ENCODE measurements at regions not wholly inside any gene's neighbourhood (a gene's known extent, or its start where the extent isn't known, plus 50 kb on each side); places are given as distances from the start of the nearest gene placed in this dataset.
"Not testable (repeated sequence)": the region's sequence is repeated elsewhere in the genome, so short reads cannot be mapped to it uniquely, and the experiment has no call there.

- DNase-seq (ENCODE audit: insufficient read length, low spot score) = peak; percentile 84
- peak; percentile 26 for FAIRE-seq
Measured at GRCh38 chr11:16605894-16606783, 132.3 kb upstream of the C11orf58 start.

DNA sequence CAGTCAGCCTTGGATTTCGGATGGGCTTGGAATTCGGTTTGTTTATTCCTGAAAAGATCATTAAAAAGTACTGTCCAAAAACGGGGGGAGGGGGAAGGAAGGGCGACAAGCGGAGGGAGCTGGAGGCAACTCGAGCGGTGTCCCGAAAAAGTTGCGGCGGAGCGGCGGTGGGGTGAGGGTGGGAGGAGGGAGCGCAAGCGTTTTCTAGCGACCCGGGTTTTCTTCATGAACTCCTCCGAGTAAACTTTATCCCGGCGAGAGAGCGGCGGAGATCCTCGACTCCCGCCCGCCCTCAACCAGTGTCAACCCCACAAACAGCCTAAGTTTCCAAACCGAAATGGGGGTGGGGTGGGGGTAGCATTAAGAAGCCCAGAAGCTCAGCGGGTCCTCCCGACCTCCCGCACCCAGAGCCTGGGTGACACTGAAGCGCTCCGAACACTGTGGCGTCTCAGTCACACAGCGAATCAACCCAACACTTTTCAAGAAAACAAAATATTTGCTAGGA lies 133.0 kb upstream of the C11orf58 start:
- DNase-seq (ENCODE audit: insufficient read length, low spot score) (no peak), FAIRE-seq (no peak)

GRCh38 chr11:16604794-16605388 lies 133.6 kb upstream of the C11orf58 start:
- DNase-seq (ENCODE audit: insufficient read length, low spot score) = no peak

GRCh38 chr11:16603890-16604793 lies 134.3 kb upstream of the C11orf58 start:
- DNase-seq (ENCODE audit: insufficient read length, low spot score) = no peak
- no peak for FAIRE-seq

More at GRCh38 chr11:16604794-16605388, 133.6 kb upstream of the C11orf58 start:
- no peak for FAIRE-seq

- DNase-seq (ENCODE audit: insufficient read length, low spot score) = no peak
- FAIRE-seq = no peak
Measured at GRCh38 chr11:16603245-16603644, 135.2 kb upstream of the C11orf58 start.

DNA sequence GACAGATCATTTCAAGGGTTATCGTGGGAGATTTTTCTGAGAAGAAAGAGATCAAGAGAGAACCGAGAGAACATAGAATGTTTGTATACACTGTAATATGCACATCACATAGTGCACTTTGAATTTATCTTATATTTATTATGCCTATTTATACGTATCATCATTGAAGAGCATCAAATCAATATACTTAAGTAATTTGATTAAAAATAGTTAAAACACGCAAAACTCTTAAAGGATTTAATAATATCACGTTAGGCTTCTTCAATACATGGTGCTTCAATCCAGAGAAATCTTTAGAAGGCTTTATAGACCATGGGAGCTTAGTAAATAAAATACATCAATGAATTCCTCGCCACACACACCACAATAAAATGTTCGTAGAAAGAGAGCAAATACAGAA lies 139.5 kb upstream of the C11orf58 start:
- DNase-seq (ENCODE audit: insufficient read length, low spot score) (no peak), FAIRE-seq (no peak)

DNA sequence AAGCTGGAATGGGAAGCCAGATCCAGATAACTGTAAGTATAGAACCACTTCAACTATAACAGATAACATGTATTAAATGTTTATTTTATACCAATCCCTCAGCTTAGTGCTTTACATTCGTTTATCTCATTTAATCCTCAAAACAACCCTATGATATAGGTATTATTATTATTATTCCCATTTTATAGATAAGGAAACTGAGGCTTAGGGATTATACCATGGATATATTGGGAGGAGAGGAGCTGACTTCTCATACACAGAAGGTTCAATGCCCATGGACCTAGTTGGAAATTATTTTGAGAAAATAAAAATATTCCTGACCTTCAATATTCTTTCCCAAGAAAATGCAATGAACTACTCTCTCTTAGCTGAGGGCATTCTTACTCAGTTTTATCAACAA lies 140.4 kb upstream of the C11orf58 start:
- no peak for DNase-seq (ENCODE audit: insufficient read length, low spot score)

DNA sequence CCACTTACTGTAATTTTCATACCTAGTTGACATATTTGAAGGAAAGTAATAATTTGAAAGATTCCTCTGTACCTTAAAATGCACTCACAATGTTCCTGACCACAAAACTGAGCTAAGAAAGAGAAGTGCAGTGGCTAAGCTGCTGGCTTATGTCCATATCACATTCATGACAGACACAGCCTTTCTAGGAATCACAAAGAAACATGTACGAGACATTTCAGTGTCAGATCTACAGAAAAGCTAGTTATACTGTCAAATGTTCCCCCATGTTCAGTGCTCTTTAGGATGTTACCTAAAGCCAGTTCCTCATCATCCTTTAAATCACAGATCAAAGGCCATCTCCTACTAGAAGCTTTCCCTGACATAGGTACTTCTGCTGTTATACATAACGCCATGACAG lies 142.2 kb upstream of the C11orf58 start:
- DNase-seq (ENCODE audit: insufficient read length, low spot score) (no peak), FAIRE-seq (no peak)

More for the DNA sequence above, 140.4 kb upstream of the C11orf58 start:
- FAIRE-seq = no peak

- FAIRE-seq (no peak), DNase-seq (ENCODE audit: insufficient read length, low spot score) (no peak)
Measured at GRCh38 chr11:16591157-16591556, 147.3 kb upstream of the C11orf58 start.

- no peak for FAIRE-seq
- no peak for DNase-seq (ENCODE audit: insufficient read length, low spot score)
Measured at GRCh38 chr11:16587670-16588069, 150.8 kb upstream of the C11orf58 start.

- FAIRE-seq (no peak), DNase-seq (ENCODE audit: insufficient read length, low spot score) (no peak)
Measured at GRCh38 chr11:16584569-16584968, 153.9 kb upstream of the C11orf58 start.

DNA sequence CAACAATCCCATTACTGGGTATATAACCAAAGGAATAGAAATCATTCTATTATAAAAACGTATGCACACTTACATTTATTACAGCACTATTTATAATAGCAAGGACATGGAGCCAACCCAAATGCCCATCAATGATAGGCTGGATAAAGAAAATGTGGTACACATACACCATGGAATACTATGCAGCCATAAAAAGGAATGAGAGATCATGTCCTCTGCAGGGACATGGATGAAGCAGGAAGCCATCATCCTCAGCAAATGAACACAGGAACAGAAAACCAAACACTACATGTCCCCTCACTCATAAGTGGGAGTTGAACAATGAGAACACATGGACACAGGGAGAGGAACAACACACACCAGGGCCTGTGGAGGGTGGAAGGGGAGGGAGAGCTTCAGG lies 157.4 kb upstream of the C11orf58 start:
- not testable (repeated sequence) for FAIRE-seq; DNase-seq (ENCODE audit: insufficient read length, low spot score)

- FAIRE-seq = no peak
- DNase-seq (ENCODE audit: insufficient read length, low spot score) = no peak
Measured at GRCh38 chr11:16577490-16577889, 161.0 kb upstream of the C11orf58 start.

DNA sequence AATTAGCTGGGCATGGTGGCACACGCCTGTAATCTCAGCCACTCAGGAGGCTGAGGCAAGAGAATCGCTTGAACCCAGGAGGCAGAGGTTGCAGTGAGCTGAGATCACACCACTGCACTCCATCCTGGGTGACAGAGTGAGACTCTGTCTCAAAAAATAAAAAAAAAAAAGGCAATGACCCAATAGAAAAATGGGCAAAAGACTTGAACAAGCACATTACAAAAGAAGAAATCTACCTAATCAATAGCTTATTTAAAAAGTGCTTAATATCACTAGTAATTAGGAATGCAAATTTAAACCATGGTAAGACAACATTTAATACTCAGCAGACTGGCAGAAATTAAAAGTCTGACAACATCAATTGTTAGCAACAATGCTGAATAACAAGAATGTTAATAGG lies 163.6 kb upstream of the C11orf58 start:
- DNase-seq (ENCODE audit: insufficient read length, low spot score); FAIRE-seq: not testable (repeated sequence)

DNA sequence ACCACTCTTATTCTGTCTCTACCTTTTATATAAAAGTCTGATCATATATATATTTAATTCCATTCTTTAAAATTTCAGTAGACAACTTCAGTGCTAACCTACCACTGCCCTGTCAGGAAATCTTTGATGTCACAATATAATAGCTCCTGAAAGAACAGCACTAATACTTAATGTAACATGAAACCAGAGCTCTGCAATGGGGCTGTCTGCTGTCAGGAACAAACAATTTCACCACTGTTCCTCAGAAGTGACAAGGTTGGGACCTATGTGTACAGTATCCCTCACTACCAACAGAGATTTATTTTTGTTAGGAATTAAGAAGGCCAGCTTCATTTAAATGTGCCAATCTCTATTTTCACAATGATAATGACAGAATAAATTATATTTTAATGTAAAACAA lies 165.5 kb upstream of the C11orf58 start:
- FAIRE-seq = no peak
- DNase-seq (ENCODE audit: insufficient read length, low spot score) = no peak

GRCh38 chr11:16561150-16561549 lies 177.3 kb upstream of the C11orf58 start:
- no peak for DNase-seq (ENCODE audit: insufficient read length, low spot score)
- no peak for FAIRE-seq

DNA sequence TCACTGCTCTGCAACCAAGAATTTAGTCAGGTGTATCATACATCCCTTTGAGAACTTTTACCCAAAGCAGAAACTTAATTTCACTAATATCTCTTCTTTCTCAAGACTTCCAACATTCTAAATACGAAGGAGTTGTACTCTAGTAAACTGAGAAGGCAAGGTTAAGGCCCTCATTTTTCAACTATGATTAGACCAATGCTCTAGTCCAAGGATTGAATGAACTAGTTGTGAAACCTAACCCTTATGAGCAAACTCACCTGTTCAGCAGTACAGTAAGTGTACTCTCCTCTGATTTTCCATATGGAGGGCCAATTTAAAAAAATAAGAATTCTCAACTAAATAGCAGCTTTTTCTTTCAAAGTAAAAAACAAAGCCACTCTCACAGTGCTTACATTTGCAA lies 180.0 kb upstream of the C11orf58 start:
- FAIRE-seq = no peak
- no peak for DNase-seq (ENCODE audit: insufficient read length, low spot score)

GRCh38 chr11:16555956-16556355 lies 182.5 kb upstream of the C11orf58 start:
- DNase-seq (ENCODE audit: insufficient read length, low spot score) (no peak), FAIRE-seq (no peak)

DNA sequence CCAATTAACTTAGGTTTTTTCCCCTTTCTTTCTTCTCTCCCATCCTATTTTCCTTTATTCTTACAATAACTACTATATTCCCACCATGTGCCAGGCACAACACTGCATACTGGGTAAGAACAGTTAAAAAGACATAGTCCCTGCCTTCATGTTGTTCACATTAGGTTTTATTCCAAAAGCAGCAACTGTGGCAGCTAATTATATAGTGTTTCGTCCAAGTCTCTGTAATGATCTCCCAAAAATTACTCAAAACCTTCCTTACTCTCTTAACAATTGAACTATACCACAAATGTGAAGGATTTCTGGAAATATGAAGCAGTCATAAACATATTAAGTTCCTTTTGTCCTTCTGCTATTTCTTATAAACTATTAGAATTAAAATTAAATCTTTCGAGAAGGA lies 184.1 kb upstream of the C11orf58 start:
- no peak for FAIRE-seq

DNA sequence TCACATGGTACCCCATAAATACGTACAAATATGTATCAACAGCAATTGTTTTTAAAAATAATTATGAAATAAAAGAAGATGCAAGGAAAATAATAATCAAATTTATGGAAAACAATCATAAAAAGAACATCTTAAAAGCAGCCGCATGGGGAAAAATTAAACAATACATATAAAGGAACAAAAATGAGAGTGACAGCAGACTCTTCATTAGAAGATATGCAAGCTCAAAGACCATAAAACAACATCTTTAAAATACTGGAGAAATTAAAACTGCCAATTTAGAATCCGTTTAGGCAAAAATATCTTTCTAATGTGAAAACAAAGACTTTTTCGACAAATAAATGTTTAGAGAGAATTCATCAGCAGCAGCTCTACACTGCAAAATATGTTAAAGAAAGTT lies 190.6 kb upstream of the C11orf58 start:
- FAIRE-seq (no peak), DNase-seq (ENCODE audit: insufficient read length, low spot score) (no peak)

More for the DNA sequence above, 184.1 kb upstream of the C11orf58 start:
- DNase-seq (ENCODE audit: insufficient read length, low spot score) = no peak

DNA sequence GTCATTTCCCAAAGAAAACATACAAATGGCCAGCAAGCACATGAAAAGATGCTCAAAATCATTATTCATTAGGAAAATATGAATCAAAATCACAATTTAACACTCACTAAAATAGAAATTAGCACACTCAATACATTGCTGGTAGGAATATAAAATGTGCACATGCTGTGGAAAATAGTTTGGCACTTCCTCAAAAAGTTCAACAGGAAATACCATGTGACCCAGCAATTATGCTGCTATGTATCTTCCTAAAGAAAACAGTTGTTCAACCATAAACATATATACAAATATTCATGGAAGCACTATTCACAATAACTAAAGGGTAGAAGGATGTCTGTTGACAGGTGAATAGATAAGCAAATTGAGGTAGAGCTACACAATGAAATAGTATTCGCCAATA lies 187.3 kb upstream of the SOX6 start:
- DNase-seq (ENCODE audit: insufficient read length, low spot score) (no peak), FAIRE-seq (no peak)

Measured in HTR-8/SVneo (cell line).